SW 1271 (cell line): ENCODE measurements at regions not wholly inside any gene's neighbourhood (a gene's known extent, or its start where the extent isn't known, plus 50 kb on each side); places are given as distances from the start of the nearest gene placed in this dataset.
"Not testable (repeated sequence)": the region's sequence is repeated elsewhere in the genome, so short reads cannot be mapped to it uniquely, and the experiment has no call there.

Source experiments
- DNase-seq, 2 experiments: peaks; one replicate each; lab custom pipeline; 2025; lab: John Stamatoyannopoulos, UW

DNA sequence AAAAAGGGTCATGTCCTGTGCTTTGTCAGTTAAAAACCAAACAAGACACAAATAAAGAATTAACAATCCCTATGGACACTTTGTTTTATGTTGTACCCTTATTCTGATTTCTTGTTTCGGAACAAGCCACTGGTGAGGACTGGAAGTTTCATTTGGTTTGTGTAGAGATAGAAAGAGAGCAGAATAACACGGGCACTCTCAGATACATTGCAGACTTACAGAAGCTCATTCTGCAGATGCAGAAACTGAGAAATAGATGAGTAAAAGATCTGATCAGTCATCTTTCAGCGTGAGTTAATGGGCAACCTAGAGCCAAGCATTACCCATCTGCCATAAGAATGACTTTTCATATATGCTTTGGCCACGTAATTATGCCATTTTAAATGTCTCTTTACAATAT lies 407.6 kb downstream of the RAB38 start:
- DNase-seq, result no peak

GRCh38 chr11:87764075-87764474 lies 411.2 kb downstream of the RAB38 start:
- DNase-seq, result not testable (repeated sequence)

GRCh38 chr11:87754685-87755084 lies 420.6 kb downstream of the RAB38 start:
- no peak for DNase-seq

- DNase-seq, result no peak
Measured at GRCh38 chr11:87753143-87753542, 422.1 kb downstream of the RAB38 start.

DNA sequence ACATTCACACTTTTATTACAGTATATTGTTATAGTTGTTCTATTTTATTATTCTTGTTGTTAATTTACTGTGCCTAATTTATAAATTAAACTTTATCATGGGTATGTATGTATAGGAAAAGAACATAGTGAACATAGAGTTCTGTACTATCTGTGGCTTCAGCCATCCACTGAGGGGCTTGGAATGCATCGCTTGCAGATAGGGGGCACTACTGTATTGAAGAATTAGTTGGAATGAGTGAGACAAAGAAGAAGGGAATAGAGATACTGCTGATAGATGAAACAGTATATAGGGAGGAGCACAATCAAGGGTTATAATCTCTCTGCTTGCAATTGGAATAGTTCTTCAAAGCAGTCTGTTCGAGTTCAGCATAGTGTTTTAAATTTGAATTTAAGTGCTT lies 432.2 kb downstream of the RAB38 start:
- no peak for DNase-seq

DNA sequence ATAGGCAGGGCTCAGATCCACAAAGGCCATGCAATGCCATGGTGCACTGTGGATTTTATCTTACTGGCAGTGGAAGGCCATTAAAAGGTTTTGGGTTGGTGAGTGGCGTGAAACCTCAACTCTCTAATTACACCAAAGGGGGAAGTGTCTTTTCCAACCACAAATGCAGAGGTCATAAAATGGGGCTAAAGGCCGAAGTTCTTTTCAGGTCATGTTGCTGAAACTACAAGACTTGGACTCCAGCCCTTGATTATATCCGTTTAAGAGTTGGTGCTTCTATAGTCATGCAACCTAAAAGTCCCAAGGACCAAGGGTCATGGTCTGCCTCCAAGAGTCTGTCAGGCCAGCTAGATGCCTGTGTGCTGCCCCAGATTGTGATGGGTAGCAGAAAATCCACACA lies 434.3 kb downstream of the RAB38 start:
- no peak for DNase-seq

DNA sequence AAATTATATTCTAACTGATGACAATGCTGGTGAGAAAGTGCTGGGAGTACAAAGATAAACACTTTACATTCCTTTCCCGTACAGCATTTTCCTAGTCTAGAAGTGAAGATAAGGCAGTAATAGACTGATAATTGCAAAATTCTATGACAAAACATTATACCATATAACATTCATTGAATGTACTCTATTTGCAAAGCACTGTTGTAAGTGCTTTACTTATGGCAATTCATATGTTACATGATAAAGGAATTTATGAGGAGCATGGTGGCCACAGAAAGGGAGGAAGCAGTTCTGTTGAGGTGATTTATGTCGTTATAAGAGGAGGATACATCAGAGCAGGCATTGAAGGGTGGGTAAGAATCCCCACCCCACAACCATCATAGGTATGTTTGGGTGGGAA lies 434.8 kb downstream of the RAB38 start:
- DNase-seq, result no peak

GRCh38 chr11:87739766-87740165 lies 435.5 kb downstream of the RAB38 start:
- DNase-seq, result no peak

DNA sequence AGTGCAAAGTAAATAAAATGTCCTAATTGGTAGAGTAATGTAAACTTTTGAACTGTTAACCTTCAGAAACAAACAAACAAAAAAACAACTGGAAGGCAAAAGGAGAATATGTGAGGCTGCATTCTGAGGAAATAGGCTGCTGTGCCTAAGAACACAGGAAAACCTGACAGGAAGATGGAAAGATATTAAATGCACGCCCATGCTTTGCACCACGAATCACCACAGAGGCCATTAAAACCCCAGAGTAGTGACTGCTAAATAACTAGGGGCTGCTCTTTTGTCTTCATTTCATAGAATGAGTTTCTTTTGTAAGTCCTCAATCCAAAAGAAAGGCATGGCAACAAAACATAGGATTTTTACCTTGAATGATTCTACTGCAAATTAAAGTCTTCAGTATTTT lies 436.0 kb downstream of the RAB38 start:
- no peak for DNase-seq

DNA sequence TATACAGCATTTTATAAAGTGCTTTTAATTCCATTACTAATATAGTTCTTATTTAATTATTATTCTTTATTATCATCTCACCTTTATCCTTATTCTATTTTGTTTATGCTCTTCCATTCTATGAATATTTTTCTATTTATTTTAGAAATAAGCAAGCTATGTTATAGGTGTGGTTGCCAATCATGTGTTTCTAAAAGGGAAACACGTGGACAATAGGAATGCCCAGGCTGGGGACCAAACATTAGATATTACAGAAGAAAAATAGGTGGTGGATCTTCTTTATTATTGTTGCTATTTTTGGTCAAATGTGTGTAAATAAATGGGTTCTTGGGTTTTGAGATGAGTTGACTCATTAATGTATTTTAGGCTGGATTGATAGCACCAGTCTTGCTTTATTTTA lies 438.3 kb downstream of the RAB38 start:
- DNase-seq, result no peak

DNA sequence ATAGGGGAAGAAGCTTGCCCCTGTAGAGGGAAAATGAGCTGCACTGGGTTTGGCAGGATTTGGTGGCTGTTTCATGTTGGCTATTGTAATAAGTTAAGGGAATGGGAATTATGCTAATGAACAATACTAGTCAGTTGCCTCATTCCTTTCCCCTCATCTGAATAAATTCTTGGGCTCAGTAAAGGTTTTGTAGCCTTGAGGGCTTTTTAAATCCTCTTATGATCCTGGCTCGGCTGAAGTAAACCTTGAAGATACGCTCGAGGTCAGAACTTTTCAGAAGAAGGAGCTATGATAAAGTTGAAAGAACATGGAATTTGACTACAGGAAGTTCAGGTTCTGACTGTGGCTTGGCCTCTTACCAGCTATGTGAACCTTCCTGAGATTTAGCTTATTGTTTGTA lies 448.7 kb downstream of the RAB38 start:
- DNase-seq, result no peak

DNA sequence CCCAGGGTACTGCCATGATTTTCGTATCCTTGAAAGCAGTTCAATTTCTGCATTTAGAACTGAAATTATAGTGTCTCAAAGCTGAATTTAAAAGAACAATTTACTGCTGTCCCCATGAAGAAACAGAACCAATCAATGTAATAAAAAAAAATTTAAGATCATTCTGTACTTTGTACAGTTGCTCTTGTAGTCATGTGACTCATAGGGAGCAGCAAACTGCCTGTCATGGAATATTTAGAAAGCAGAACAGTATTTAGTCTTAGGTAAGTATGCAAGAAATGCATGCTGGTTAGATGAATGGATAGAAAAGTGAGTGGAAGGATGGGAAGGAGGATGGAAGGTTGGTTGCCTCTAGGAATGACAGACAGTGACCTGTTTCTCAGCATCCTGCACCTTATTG lies 450.9 kb downstream of the RAB38 start:
- DNase-seq, result no peak

- peak in 1 of 2 experiments; percentile 19 for DNase-seq
Measured at GRCh38 chr11:87722756-87723565, 452.3 kb downstream of the RAB38 start.

DNA sequence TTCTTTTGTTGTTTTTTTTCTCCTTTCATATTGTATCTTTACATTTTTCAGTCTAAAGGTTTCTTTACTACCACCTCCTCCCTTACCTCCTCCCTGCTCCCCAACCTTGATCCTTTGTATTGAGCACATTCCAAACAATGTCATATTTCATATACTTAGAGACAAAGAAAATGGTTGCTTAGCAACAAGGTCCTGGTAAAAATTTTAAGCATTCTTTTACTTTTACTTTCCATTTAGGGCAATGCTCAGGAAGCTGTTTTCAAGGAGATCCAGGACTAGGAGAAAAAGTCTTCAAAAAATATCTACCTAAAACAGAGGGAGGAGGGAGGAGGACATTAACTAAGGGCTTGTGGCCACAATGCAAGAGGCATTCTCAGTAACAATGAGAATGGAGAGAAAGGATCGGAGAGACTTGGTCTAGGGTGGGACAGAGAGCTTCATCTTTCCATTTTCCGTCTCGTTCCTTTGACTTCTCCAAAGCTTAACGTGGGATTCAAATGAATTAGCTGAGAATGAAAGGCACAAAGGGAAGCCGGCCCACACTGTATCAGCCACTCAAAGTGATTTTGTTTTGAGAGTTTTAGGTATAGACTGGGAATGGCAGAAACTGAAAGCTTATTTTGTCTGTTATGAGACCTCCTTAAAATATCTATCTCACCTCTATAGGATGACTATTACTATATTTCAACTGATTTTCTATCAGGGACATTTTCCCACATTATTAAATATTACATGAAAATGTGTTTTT lies 455.7 kb downstream of the RAB38 start:
- DNase-seq, result peak in 1 of 2 experiments; percentile 12

DNA sequence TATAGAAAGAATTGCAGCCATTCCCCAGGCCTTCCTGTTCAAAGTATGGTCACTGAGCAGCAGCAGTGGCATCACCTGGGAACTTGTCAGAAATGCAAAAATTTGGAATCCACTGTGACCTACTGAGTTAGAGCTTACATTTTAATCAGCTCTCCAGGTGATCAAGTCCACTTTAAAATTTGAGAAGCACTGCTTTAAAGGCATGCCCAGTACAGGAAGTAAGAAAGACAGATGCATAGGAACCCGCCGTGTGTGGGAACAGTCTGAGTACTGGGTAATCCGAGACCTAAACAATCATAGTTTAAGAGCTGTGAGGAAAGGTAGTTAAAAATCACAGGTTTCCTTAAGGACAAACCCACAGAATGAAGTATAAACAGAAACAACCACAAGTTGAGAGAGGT lies 462.4 kb downstream of the RAB38 start:
- no peak for DNase-seq

DNA sequence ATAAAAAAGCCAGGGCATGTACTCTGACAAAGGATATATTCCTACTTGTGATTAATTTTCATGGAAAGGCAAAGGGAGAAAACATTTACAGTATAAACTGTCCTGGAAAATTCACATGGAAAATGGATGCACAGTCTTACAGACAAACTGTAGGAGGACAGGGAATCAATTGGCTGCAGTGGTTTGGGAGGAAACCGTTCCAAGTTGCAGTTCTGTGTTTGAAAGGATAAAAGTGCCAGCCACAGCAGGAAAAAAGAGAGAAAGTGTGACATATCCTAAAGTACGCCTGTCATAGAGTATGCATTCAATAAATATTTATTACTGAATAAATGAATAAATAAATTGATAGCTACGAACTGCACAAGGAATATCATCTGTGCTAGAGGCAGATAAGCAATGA lies 462.9 kb downstream of the RAB38 start:
- no peak for DNase-seq

GRCh38 chr11:87703589-87703988 lies 471.7 kb downstream of the RAB38 start:
- not testable (repeated sequence) for DNase-seq

DNA sequence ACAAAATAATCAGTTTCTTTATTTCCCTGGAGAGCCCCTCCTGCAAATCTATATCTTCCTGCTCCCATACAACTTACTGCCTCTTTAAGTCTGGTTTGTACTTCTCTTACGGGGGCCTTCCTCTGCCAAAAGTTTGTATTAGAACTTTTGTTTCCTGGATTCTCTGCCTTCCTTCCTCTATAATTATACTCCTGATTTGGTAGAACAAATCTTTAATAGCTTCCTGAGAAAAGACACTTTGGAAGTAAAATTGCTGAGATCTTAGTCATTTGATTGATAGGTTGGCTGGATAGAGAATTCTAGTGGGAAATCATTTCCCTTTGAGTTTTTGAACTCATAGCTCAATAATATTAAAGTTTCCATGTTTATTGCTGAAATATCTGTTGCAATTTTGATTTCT lies 499.2 kb downstream of the RAB38 start:
- DNase-seq, result no peak

DNA sequence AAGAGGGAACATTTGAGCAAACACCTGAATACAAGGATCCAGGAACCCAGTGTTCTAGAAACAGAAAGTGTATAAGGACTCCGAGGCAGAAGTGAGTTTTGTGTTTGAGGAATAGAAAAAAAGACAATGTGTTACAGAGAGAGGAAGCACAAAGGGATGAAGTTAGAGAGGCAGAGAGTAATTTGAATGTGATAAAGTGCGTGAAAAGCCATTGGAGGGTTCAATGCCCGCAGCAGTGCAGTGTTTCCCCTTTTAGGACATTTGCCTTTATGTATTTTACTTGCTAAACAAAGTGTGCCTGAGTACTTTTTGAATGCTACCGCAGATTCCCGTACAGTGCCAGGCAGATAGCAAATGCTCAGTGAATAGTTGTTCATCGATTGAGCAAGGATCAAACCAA lies 508.5 kb downstream of the RAB38 start:
- DNase-seq, result no peak

DNA sequence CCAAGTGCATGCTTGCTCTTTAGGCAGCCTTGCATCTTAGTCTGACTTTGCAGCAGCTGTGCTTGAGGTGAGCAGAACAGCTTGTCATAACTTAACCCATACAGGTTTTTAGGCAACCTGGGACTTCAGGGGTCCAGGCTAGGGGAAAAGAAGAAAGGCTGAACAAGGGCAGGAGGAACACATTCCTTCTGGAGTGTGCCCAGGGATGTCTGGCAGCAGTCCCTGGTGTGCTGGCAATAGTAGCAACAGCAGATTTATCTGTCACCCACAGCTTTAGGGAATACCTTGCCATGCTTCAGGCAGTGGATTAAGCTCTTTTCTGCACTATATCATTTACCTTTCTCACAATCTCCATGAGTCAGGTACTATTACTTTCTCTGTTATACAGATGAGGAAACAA lies 513.0 kb downstream of the RAB38 start:
- no peak for DNase-seq

- DNase-seq, result no peak
Measured at GRCh38 chr11:87660926-87661660, 514.1 kb downstream of the RAB38 start.

DNA sequence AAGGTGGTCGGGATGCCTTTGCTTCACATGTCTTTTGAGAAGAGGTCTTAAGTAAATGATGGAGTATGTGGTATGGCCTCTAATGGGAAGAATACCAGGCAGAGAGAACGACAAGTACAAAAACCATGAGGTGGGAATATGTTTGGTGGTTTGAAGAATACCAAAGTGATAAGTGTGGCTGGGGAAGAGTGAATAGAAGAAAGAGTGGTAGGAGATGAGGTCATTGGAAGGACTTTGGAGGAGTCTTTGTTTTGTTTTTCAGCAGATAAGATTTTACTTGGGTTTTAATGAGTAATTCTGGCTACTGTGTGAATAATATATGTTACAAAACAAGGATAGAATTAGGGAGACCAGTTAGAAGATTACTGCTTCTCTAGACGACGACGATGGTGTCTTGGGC lies 515.4 kb downstream of the RAB38 start:
- no peak for DNase-seq

- no peak for DNase-seq
Measured at GRCh38 chr11:87645626-87646025, 529.6 kb downstream of the RAB38 start.
